Skeletal muscle cell (primary cell): ENCODE measurements at regions not wholly inside any gene's neighbourhood (a gene's known extent, or its start where the extent isn't known, plus 50 kb on each side); places are given as distances from the start of the nearest gene placed in this dataset.
"Not testable (repeated sequence)": the region's sequence is repeated elsewhere in the genome, so short reads cannot be mapped to it uniquely, and the experiment has no call there.

Experiments
- DNase-seq: peaks from one replicate; pipeline ENCODE4 v3.0.0-alpha.2; 2010; ENCODE audit warnings: low read depth
- H3K4me3 ChIP-seq: 2 replicates; pipeline ENCODE4 v1.5.1; 2011; ENCODE audit warnings: low read depth, mild to moderate bottlenecking, control low read depth, low read length, moderate library complexity

DNA sequence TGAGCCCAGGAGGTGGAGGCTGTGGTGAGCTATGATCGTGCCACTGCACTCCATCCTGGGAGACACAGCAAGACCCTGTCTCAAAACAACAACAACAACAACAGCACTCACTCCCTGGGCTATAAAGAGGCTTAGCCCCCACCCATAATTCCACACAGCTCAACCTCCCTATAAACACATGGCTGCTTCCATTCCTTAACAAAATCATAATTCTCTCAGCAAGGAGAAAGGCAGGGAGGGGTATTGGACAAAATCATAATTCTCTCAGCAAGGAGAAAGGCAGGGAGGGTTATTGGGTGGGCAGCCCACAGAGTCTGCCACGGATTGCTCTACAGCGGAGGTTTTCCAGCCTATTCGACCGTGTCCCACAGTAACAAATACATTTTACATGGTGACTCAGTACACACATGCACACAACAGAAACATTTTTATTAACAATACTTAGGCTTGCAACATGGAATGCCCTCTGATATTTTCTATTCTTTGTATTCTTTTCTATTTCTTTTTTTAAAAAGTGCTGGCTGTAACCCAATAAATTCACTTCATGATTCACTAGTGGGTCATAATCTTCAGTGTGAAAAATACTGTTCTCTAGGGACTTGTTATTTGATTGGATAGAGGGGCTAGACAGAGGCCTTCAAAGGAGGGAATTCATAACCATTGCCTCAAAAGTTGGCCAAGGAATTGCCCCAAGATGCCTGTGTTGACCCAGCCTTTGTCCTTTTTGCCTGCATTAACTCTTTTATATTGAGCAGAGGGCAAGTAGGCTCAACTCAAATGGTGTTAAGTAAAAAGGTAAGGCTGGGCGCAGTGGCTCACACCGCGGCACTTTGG is 50.6 kb upstream of the ZMYND8 start:
- no peak overlapping the region for H3K4me3 ChIP-seq
- DNase-seq, result no peak

DNA sequence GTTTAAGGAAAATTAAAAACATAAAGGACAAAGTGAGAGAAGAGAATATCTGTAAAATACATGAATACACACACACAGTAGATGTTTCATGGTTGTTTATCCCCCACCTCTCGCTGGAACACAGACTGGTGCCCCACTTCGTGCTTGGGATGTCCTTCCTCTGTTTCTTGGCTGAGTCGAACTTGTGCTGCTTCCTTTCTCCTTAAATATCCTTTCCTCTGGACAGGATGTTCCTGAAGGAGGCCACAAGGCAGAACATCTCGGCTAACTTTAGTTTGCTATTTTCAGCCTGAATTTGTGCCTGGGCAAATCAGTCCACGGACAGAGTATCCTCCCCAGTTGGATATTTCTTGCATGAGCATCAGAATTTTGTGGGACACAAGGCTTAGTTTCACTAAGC is 54.7 kb upstream of the ZMYND8 start:
- H3K4me3 ChIP-seq, result no peak overlapping the region
- DNase-seq, result no peak

GRCh38 chr20:47412083-47412482 is 55.6 kb upstream of the ZMYND8 start:
- DNase-seq, result no peak

DNA sequence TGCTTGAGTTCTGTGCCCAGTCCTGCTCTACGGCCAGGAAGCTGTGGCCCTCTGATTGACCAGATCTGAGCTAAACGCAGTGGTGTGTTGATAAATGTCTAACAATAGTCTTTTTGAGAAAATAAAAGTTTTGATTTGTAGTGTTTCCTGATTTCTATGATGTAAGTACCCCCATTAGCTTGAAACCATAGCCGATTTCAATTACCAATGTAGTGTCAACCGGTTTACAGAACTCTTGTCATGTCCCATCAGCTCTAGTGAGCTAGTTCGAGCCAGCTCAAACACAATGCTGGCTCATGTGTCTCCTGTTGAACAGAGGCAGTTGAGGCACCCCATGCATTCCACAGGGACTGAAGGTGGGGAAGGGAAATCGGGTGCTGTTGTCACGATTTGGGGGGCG is 56.7 kb upstream of the ZMYND8 start:
- H3K4me3 ChIP-seq, result no peak overlapping the region
- no peak for DNase-seq

More at GRCh38 chr20:47412083-47412482, 55.6 kb upstream of the ZMYND8 start:
- H3K4me3 ChIP-seq, result no peak overlapping the region

DNA sequence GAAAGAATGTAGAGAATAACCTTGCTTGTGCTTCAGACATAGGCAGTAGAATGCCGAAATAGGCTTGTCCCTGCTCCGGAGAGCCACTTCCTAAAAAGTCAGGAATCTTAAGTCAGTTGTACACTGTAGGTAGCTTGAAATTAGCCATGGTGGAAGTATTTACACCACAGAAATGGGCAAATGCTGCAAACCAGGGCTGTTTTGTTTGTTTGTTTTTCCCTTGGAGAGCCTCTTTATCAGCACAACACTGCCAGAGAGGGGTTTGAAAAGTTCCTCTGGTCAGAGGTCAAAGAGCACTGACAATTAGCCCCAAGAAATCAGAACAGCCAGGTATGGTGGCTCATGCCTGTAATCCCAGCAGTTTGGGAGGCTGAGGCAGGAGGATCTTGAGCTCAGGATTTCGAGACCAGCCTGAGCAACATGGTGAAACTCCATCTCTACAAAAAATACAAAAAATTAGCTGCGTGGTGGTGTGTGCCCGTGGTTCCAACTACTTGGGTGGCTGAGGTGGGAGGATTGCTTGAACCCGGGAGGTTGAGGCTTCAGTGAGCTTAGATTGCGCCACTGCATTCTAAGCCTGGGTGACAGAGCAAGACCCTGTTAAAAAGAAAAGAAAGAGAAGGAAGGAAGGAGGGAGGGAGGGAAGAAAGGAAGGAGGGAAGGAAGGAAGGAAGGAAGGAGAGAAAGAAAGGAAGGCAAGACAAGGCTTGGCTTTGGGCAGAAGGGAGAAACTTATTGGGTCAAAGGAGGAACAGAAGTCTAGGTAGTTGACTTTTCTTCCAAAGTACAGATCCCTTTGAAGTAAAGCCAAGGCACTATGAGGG is 61.0 kb upstream of the ZMYND8 start:
- no peak overlapping the region for H3K4me3 ChIP-seq

GRCh38 chr20:47418069-47418757 is 61.7 kb upstream of the ZMYND8 start:
- no peak for DNase-seq
- no peak overlapping the region for H3K4me3 ChIP-seq

More for the DNA sequence above, 61.0 kb upstream of the ZMYND8 start:
- DNase-seq, result no peak

GRCh38 chr20:47419953-47420514 is 63.5 kb upstream of the ZMYND8 start:
- DNase-seq, result no peak
- no peak overlapping the region for H3K4me3 ChIP-seq

DNA sequence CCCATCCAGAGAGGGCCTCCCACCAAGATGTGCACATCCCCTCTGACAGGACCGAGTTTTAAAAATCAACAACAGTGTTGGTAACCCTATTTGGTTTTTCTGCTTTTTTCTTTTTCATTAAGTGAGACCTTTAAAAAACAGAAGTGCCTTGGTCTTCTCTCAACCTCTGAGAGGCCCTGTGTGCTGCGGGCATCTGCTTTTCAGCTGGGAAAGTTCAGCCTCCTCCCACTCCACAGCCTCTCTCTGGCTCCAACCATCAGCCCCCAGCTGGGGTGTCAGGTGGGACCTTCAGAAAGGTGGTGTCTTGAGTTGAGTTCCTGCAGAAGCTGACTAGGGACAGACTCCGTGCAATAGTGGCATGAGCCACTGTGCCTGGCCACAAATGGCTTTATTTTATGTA is 64.6 kb upstream of the ZMYND8 start:
- H3K4me3 ChIP-seq, result no peak overlapping the region
- no peak for DNase-seq

DNA sequence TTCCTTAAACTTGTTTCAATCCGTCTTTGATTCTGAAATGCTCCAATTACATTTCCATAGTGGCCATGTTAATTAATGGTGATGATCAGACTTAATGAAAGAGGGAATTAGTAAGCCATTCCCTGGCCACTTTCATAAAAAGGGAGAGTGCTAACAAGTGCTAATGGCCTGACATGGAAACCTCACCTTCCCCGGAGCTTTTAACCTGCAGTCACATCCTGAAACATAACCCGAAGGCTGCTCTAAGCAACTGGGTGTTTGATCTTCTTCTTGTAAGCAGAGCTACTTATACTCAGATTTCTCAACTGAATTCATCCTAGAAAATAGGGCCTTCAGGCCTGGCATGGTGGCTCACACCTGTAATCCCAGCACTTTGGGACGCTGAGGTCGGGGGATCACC is 67.1 kb upstream of the ZMYND8 start:
- DNase-seq, result no peak
- no peak overlapping the region for H3K4me3 ChIP-seq

GRCh38 chr20:47427067-47427466 is 70.6 kb upstream of the ZMYND8 start:
- no peak for DNase-seq
- no peak overlapping the region for H3K4me3 ChIP-seq

DNA sequence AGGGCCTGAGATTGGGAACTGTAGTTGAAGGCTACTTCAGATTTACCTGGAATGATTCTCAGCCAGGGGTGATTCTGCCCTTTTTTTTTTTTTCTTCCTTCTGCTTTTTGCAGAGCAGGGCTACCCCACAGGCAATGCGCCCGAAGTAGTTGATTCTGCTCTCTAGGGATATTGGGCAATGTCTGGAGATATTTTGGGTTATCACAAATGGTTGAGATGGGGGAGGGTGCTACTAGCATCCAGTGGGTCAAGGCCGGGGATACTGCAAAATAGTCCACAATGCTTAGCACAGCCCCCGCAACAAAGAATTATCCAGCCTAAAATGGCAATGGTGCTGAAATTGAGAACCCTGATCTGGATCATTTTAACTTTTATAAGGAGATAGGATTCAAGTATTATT is 71.2 kb upstream of the ZMYND8 start:
- H3K4me3 ChIP-seq, result no peak overlapping the region

DNA sequence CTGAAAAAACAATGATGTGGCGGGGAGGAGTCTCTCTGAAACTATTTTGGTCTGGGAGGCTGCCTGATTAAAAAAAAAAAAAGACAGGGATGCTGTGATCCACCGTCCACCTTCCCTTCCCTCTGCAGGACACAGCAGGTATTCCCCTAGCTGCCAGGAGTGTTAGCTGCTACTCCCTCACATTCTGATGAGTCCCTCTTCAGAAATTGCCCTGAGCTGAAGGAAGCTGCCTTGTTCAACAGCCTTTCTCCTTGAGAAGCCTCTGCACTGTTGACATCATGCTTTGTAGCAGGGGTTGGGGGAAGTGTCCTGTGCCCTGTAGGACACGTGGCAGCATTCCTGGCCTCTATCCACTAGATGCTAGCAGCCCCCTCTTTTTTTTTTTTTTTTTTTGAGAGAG is 71.7 kb upstream of the ZMYND8 start:
- no peak overlapping the region for H3K4me3 ChIP-seq
- DNase-seq, result no peak

More for the DNA sequence above, 71.2 kb upstream of the ZMYND8 start:
- DNase-seq, result no peak

GRCh38 chr20:47428851-47429336 is 72.4 kb upstream of the ZMYND8 start:
- H3K4me3 ChIP-seq, result no peak overlapping the region

DNA sequence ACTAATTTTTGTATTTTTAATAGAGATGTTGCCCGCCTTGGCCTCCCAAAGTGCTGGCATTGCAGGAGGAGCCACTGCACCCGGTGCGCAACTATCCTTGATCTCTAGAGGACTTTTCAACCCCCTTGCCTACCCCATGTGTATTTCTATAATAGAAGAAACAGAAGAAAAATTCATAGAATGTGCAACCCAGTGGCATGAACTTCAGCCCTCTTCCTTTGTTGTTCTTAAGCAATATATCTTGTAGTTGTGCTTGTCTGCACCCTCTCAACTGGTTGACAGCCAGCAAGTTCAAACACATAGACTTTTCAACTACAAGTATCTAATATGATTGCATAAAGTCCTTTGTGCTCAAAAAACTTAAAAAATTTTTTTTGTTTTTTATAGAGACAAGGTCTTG is 72.3 kb upstream of the NCOA3 start:
- no peak overlapping the region for H3K4me3 ChIP-seq
- no peak for DNase-seq

More at GRCh38 chr20:47428851-47429336, 72.4 kb upstream of the ZMYND8 start:
- no peak for DNase-seq

DNA sequence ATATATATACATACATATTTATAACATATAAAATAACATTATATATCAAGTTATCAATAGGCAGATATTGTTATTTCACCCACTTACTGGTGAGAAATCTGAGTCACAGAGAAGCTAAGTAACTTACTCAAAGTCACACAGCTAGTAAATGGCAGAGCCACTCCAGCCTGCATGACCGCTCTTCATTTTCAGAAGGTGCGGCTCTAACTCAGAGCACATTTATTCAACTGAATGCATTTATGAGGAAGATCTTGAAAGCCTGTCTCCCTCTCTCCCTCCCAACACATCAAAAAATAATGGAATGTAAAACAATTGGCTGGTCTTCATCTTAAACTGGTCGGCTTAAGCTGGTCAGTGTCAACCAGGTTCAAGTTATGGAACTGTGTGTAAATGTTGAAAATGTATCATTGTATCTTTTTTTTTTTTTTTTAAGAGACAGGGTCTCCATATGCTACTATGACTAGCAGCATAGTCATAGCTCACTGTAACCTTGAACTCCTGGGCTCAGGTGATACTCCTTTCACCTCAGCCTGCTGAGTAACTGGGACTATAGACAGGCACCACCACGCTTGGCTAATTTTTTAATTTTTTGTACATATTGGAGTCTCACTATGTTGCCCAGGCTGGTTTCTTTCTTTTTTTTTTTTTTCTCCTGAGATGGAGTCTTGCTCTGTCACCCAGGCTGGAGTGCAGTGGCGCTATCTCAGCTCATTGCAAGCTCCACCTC is 70.7 kb upstream of the NCOA3 start:
- H3K4me3 ChIP-seq, result no peak overlapping the region
- no peak for DNase-seq

DNA sequence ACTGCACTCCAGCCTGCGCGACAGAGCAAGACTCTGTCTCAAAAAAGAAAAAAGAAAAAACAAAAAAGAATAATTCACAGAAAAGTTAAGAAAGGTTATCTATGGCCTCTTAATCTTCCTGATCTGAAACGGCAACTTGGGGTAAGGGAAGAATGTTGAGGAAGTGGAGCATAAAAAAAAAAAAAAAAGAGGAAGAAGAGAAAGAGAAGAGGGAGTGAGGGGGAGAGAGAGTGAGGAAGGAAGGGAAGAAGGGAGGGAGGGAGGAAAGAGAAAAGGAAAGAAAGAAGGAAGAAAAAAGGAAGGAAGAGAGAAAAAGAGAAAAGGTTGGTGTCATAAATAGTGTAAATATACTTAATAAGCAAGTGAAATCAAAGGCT is 68.9 kb upstream of the NCOA3 start:
- no peak overlapping the region for H3K4me3 ChIP-seq
- DNase-seq, result no peak

- DNase-seq, result peak; percentile 56
- H3K4me3 ChIP-seq, result not testable (repeated sequence)
Measured at GRCh38 chr20:47434128-47434779, 67.4 kb upstream of the NCOA3 start.
